HG03175 (cell line): ENCODE measurements at regions not wholly inside any gene's neighbourhood (a gene's known extent, or its start where the extent isn't known, plus 50 kb on each side); places are given as distances from the start of the nearest gene placed in this dataset.
"Not testable (repeated sequence)": the region's sequence is repeated elsewhere in the genome, so short reads cannot be mapped to it uniquely, and the experiment has no call there.

Source experiments
- ATAC-seq: cut with Tn5 transposase; IDR thresholded peaks from one replicate; pipeline ENCODE4 v1.9.1; 2021; ENCODE audit warnings: mild to moderate bottlenecking, moderate library complexity; ENCODE audit not compliant: unreplicated experiment

DNA sequence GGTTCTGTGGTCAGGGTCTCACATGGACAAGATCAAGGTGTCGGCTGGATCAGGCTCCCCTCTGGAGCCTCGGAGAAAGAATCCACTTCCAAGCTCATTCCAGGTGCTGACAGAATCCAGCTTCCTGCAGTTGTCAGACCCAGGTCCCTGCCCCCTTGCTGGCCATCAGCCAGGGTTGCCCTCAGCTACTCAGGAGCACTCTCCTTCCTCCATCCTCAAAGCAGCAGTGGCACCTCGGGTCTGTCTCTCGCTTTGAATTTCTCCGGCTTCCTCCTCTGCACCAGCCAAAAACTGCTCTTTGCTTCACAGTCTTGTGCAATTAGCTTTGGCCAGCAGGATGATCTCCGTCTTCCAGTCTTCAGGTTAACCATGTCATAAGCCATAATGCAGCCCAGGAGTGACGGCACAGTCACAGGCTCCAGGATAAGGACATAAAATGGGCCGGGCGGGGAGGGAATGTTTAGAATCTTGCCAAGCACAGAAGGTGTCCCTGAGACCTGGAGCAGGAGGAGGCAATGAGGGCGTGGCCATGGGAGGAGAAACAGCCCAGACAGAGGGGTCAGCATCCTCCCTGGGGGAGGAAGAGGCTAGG is 79.4 kb upstream of the SLC25A33 start:
- no peak for ATAC-seq

DNA sequence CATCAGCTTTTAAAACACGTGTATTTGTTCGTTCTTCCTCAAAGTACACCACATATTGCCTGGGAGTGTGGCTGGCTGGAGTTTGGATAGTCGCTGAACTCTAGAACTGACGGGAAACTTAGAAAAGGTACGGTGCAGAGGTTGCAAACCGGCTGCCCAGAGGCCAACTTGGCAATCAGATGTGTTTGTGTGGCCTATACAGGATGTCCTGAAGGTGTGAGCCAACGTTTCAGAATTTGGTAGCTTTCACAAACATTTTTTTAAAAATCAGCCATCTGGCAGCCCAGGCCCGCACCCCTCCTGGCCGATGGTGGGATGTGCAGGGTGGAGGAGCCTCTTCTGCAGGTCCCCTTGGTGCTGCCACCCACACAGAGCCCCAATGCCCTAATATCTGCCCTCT is 73.6 kb upstream of the SLC25A33 start:
- no peak for ATAC-seq

DNA sequence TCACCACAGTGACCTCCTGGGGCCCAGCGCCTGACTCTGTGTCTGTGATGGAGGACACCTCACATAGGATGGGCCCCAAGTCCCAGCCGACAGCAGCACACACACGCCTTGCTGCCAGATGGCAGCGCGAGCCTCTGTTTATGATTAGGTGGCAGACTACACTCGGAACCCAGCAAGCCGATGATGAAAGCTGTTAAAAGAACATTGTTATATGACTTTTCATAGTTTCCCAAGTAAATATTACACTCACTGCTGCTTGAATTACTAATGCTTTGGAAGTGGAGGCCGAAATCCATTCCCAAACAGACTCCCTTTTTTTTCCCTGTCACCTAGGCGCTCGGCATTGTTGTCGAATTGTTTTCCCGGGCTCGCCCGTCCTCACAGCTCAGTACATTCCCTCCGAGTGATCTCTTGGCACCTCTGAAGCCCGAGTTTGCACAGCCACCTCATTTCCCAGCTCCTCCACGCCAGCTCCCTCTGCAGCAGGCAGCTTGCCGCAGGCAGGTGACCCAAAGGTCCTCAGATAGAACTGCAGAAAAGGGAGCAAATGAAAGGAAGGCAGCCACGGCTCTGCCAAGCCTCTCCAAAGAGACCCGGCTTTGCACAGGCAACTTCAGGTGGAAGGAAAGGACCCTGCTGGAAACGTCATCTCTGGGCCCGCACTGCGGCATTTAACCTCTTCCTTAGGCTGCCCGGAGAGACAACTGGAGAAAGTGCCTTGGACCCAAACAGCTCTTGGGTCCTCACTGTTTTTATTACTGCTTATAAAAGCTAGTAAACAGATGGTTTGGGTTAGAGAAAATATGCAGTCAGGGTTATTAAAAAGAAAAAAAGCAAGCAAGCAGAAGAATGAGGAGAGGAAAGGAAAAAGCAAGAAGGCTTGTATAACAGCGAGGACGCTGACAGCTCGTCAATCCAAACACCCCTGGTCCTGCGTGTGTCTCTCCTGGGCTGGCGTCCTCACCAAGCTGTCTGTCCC is 72.2 kb upstream of the SLC25A33 start:
- no peak for ATAC-seq

DNA sequence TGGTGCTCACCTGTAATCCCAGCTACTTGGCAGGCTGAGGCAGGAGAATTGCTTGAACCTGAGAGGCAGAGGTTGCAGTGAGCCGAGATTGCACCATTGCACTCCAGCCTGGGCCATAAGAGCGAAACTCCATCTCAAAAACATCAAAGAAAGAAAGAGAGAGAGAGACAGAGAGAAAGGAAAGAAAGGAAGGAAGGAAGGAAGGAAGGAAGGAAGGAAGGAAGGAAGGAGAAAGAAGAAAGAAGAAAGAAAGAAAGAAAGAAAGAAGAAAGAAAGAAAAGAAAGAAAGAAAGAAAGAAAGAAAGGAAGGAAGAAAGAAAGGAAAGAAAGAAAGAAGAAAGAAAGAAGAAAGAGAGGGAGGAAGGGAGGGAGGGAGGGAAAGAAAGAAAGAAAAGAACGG is 69.4 kb upstream of the SLC25A33 start:
- not testable (repeated sequence) for ATAC-seq

DNA sequence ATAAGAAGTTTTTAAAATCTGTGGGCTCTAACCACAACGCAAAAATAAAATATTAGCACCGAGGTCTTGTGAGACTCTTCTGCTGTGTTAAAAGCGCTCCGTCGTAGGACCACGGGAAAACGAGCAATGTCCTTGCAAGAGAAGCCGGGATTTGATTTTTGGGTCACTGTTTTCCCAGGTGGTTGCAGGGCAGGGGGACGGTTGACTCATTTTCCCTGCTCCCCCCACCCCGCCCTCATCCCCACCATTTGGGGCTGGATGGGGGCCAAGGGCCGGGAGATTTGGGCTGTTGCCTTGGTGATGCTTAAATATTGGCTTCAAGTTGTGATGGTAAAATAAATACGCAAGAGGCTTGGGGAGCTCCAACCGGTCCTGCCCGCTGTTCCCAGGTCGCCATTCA is 67.6 kb upstream of the SLC25A33 start:
- no peak for ATAC-seq

DNA sequence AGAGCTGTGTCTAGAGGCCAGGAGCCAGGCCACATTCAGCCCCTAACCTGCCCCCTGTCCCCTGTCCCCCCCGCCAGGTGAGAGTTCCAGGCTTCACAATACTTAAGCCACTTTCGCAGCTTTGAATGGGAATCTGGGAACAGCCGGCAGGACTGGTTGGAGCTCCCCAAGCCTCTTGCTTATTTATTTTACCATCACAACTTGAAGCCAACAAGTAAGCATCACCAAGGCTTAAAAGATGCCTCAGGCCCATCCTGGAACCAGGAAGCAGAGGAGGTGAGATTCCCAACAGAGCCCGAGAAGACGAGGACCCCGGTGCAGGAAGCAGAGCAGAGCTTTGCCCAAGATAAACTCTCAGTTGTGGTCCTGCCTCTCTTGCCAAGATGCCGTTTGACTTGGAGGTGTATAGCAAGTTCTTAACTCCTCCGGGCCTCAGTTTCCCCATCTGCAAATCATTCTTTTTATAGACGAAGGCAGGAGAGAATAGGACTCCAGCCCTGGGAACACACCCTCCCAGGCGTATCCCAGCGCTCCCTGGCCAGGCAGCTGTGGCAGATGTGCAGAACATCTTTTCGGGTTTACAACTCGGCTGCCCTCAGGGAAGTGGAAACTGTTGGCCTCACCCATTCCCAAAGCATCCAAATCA is 66.8 kb upstream of the SLC25A33 start:
- ATAC-seq, result no peak

DNA sequence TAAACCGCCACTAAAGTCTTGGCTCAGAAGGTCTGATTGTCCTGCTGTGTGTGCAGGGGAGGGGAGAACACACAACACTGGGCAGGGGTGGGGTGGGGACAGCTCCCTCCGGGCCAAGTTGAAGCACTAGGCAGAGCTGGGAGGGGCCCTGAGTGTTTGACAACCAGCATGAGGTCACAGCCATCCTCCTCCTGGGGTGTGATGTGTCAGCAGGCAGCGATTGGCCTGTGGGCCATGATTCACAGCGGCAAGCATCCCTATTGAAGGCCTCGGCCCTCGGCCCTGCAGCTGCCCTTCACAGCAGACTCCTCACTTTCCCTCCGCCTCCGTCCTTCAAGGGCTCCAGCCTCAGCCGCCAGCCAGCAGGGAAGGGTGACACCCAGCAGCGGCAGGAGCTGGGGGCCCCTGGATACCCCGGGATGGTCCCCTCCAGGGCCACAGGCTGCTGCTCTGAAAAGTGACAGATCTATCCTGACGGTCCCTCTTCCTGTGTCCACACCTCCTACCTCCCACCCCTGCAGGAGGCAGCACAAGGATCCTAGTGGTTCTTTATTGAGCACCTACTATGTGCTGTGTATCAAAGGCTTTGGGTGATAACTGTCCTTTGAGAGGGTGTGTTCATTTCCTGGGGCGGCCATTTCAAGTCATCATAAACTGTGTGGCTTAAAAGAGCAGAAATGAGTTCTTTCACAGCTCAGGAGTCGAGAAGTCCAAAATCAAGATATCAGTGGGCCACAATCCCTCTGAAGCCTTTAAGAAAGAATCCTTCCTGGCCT is 66.0 kb upstream of the SLC25A33 start:
- no peak for ATAC-seq

DNA sequence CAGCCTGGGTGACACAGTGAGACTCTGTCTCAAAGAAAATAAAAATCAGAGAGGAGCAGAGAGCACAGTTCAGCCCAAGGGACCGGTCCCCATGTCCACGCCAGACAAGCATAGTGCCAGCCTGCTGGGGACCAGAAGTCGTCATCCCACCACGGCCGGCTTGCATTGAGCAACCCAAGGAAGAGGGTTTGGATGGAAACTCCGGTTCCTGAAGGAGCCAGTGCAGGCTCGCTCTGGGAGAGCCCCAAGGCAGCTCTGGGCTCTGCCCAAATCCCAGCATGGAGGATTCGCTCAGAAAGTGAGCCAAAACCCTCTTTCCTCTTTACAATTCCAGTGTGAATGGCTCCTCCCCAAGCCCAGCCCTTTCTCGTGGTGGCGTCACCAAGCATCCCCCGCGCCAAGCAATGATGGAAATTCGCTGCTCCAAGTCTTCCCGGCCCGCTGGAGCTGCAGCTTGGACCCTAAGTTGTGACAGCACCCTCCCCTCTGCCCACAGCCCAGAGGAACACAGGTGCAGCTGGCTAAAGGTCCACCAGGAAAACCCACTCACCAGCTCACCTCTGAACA is 64.1 kb upstream of the SLC25A33 start:
- no peak for ATAC-seq

DNA sequence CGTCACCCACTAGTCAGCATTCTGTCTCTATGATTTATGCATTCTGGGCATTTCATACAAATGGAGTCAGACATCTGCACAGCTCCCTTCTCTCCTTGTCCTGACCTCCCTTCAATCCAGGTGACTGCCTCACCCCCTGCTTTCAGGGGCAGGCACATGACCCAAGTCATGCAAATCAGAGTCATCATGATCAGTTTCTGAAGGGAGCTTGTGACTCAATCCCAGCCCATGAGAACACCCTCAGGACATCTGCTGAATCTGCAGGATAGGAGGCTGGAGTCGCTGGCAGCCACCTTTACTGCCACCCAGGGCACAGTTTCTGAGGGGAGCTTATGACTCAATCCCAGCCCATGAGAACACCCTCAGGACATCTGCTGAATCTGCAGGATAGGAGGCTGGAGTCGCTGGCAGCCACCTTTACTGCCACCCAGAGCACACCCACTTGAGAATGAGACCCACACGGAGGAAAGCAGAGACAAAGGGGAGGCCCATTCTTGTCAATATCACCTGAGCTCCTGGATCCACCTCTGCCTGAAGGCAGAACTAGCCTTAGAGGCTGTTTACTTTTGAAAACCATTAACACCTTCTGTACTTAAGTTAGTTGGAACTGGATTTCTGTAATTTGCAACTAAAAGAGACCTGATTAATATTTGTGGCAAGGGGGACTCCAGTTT is 62.3 kb upstream of the SLC25A33 start:
- ATAC-seq, result no peak

DNA sequence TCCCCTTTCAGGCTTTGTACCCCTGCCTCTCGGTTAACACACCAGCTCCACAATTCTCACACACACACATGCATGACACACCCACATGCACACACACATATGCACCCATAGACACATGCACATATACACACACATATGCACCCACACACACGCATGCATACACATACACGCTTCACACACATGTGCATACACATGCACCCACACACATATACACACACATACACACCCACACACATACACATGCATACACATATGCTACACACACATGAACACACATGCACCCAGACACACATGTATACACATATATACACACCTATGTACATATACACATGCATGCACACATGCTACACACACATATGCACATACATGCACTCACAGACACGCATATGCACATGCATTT is 61.7 kb upstream of the SLC25A33 start:
- ATAC-seq, result no peak

DNA sequence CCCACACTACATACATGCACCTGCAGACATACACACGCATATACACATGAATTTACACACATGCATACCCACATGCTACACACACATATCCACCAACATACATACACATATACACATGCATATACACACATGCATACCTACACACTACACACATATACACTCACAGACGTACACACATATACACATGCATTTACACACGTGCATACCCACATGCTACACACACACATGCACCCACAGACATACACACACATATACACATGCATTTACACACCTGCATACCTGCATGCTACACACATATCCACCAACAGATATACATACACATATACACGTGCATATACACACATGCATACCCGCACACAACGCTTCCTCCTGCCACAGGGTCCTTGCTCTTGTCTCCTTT is 61.2 kb upstream of the SLC25A33 start:
- ATAC-seq, result no peak

DNA sequence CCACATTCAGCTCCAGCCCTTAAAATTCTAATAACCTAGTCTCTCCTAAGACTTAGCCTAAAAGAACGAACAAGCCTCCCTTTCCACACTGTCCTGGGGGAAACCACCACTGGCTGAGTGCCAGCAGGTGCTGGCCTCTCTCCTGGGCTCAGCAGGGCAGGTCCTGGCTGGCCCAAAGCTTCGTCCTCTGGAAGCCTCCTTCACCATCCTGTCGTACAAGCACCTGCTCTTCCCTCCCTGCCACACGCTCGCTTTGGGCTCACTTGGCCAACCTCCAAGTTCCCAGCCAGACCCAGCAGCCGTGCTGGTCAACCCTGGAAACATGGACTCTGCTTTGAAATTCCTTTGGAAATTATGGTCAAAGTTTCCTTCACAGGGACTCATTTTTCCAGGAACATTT is 58.2 kb upstream of the SLC25A33 start:
- no peak for ATAC-seq

DNA sequence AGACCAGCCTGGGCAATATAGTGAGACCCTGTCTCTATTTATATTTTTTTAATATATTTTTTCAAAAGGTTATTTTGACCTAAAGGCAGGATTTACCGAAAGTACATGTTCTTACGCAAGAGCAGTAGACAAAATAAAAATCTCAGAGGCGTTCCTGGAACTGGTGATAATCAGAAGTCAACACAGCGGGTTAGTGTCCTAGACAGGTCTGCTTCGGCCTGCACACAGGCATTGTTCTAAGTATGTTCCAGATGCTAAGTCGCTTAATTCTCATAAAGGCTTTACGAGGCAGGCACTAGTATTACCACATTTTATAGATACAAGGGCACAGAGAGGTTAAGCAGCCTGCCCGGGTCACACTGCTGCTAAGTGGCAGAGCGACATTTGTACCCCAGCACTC is 56.9 kb upstream of the SLC25A33 start:
- no peak for ATAC-seq

DNA sequence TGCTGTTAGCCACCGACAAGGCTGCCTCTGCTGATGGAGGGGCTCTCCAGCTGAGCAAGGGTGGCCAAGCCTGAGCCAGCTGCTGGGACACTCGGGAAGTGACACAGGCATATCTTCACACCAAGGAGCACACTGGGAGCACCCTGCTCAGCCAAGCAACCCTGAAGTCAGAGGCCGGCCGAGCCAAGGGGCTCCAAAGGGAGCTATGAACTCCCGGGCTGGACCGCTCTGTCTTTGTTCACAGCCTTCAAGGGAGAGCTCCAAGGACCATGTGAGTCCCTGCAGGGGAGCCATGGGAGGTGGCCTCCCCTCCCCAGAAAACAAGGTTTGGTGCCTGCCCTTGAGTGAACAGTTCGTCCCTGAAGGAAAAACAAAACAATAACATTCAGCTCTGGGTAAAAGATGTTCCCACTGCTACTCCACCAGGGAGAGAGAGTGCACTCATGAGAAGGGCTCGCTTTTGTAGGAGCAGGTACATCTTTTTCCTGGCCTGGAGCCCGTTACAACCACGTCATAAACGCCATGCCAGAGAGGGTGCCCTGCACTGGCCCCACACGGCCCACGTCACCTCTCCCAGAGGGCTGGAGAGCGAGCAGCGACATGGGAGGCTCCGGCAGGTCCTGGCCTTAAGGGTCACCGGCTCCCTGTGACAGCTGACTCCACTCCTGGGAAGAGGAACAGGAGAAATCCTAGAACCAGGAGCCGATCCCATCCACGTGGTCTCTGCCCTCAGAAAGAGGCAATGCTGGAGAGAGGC is 56.3 kb upstream of the SLC25A33 start:
- ATAC-seq, result no peak

DNA sequence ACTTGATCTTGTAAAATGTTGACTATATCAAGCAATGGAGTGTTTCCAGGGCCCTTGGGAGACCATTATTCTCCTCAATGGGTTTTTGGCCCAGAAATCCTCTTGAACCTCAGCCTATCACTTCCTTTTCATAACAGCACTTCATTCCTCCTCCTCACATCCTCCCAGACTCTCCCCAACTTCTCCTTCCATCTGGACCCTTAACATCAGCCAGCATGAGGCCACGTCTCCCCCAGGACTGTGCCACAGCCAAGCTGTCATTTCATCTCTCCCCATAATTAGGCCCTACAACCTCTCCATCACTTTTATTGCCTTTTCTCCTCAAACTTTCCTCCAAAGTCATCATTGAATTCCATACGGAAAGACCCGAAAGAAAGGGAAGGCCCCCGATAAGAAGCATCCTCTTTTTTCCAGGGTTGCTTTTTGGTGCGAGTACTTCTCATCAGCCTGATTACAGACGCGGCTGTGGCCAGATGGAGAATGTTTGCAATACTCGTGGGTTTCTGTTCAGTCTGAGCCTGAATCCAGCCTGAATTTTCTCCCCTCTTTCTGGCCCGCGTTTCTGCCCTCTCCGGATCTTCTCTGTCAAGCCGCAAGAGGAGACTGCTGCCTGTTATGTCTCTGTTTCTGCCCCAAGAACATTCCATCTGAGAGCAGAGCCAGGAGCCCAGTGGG is 52.7 kb upstream of the SLC25A33 start:
- ATAC-seq, result no peak
